Esophagus squamous epithelium (tissue), 5 donors: ENCODE measurements at regions not wholly inside any gene's neighbourhood (a gene's known extent, or its start where the extent isn't known, plus 50 kb on each side); places are given as distances from the start of the nearest gene placed in this dataset.
A peak's percentile ranks its signal among the peaks of the same experiment; 100 is the strongest.
"Not testable (repeated sequence)": the region's sequence is repeated elsewhere in the genome, so short reads cannot be mapped to it uniquely, and the experiment has no call there.

Source experiments
- DNase-seq: peaks from one replicate; lab custom pipeline; 2025; lab: John Stamatoyannopoulos, UW
- H3K27ac ChIP-seq, 4 donors: fragments of 200-600 bp; sonication (generic); one replicate each; pipeline ENCODE4 v1.5.1; 2016 to 2019; ENCODE audit warnings: mild to moderate bottlenecking in 1 of 4
- H3K27me3 ChIP-seq, 4 donors: fragments of 200-600 bp; sonication (generic); 1 replicate in 3 of 4; 2 replicates in 1 of 4; pipeline versions ENCODE4 v1.5.1 to v1.6.0; 2017 to 2021; ENCODE audit warnings: antibody characterized with exemption in 1 of 4
- H3K36me3 ChIP-seq, 3 donors: fragments of 200-600 bp; sonication (generic); one replicate each; pipeline ENCODE4 v1.5.1; 2016 to 2019
- H3K4me1 ChIP-seq, 3 donors: fragments of 200-600 bp; sonication (generic); one replicate each; pipeline ENCODE4 v1.5.1; 2017 to 2019
- H3K4me3 ChIP-seq, 4 donors: fragments of 200-600 bp; sonication (generic); 1 replicate in 3 of 4; 2 replicates in 1 of 4; pipeline ENCODE4 v1.5.1; 2016 to 2019; ENCODE audit warnings: mild to moderate bottlenecking in 2 of 4, moderate library complexity in 1 of 4
- H3K9me3 ChIP-seq, 3 donors: fragments of 200-600 bp; sonication (generic); one replicate each; pipeline ENCODE4 v1.5.1; 2016 to 2019
- POLR2A ChIP-seq, 4 donors: fragments of 450-650 bp; IDR thresholded peaks; one replicate each; pipeline ENCODE4 v1.6.1; 2017; ENCODE audit warnings: antibody characterized with exemption in 4 of 4, mild to moderate bottlenecking in 4 of 4, moderate library complexity in 3 of 4
- WGBS, 2 donors: methylation state at CpG; one replicate each; pipeline ENCODE4 v1.1.5; 2018; 5-methylcytosine and 5-hydroxymethylcytosine counted together
- intact Hi-C: fragments of 100-400 bp; cut with DNase I; formaldehyde crosslinking; loops from one replicate; pipeline ENCODE4 v1.15.0; 2022
- TF ChIP-seq, protein P1 (sequence below), 6 experiments: fragments of 450-650 bp in 4 of 6; fragments of 200-600 bp in 2 of 6; sonication (generic) in 2 of 6; IDR thresholded peaks; one replicate each; pipeline ENCODE4 v1.5.1; 2016 to 2019; ENCODE audit warnings: antibody characterized with exemption in 6 of 6, mild to moderate bottlenecking in 4 of 6, moderate library complexity in 4 of 6
- donor health status: DM: yes; HTN: yes; CAD: no.

DNA sequence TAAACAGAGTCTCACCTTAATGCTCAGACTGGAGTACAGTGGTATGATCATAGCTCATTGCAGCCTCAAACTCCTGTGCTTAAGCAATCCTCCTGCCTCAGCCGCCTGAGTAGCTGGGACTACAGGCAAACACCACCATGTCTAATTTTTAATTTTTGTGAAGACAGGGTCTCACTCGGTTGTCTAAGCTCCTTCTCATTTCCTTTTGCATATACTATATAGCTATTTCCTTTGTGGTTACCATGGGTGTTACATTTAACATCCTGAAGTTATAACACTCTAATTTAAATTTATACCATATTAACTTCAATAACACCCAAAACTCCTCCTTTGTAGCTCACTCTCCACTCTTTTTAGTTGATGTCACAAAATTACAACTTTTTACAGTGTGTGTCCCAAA, 114.3 kb downstream of the DCK start:
- no peak overlapping the region for H3K27ac ChIP-seq
- DNase-seq = no peak
- no peak for TF ChIP-seq POLR2A (IDR thresholded peaks at IDR 0.05)
- TF ChIP-seq, protein P1, sequence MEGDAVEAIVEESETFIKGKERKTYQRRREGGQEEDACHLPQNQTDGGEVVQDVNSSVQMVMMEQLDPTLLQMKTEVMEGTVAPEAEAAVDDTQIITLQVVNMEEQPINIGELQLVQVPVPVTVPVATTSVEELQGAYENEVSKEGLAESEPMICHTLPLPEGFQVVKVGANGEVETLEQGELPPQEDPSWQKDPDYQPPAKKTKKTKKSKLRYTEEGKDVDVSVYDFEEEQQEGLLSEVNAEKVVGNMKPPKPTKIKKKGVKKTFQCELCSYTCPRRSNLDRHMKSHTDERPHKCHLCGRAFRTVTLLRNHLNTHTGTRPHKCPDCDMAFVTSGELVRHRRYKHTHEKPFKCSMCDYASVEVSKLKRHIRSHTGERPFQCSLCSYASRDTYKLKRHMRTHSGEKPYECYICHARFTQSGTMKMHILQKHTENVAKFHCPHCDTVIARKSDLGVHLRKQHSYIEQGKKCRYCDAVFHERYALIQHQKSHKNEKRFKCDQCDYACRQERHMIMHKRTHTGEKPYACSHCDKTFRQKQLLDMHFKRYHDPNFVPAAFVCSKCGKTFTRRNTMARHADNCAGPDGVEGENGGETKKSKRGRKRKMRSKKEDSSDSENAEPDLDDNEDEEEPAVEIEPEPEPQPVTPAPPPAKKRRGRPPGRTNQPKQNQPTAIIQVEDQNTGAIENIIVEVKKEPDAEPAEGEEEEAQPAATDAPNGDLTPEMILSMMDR (IDR thresholded peaks at IDR 0.05) = no peak
- no peaks in the 10 kb centered on the region for H3K4me1 ChIP-seq
- WGBS, 2 donors = 41 to 75% methylated on average over 2 of the region's 2 CpGs
- no peaks in the 10 kb centered on the region for H3K9me3 ChIP-seq
- H3K4me3 ChIP-seq = no peak overlapping the region
- H3K36me3 ChIP-seq = no peaks in the 10 kb centered on the region
- intact Hi-C loops = no loop called here
- H3K27me3 ChIP-seq = no peaks in the 10 kb centered on the region

DNA sequence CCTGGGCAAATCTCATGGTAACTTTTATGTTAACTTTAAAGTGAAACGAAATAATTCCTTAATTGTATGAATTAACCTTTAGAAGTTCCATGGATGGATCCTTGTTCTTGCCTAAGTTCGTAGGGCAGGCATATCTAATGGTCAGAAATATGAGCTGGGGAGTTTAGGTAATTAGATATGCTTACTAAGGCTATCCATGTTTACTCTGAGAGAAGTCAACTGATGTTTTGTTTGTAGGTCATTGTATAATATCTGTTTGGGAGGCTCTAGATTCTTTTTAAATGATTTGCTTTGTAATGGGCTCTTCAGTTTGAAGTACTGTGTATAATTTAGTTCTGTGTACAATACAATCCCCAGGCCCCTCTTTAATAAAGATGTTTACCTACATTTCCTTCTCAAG, 117.0 kb downstream of the DCK start:
- Histone ChIP-seq H3K4me1 (no peaks in the 10 kb centered on the region), H3K27ac (no peak overlapping the region), H3K9me3 (no peaks in the 10 kb centered on the region), H3K27me3 (no peaks in the 10 kb centered on the region), H3K4me3 (no peak overlapping the region), H3K36me3 (no peaks in the 10 kb centered on the region)
- TF ChIP-seq POLR2A (IDR thresholded peaks at IDR 0.05) = no peak
- TF ChIP-seq, protein P1 (IDR thresholded peaks at IDR 0.05) = no peak
- 48 to 65% methylated on average over 2 of the region's 2 CpGs for WGBS, 2 donors
- no peak for DNase-seq
- intact Hi-C loops = no loop called here

DNA sequence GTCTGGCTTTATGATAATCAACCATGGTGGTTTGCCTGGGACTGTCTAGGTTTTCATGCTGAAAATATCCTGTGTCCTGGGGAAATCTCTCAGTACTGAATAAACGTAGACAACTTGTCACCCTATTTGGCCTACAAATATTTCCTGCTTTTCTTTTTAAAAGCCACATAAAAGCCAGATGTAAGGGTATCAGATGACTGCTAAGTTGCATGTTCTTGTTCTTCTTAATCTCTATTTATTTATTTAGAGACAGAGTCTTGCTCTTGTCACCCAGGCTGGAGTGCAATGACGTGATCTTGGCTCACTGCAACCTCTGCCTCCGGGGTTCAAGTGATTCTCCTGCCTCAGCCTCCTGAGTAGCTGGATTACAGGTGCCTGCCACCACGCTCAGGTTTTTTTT, 117.7 kb downstream of the DCK start:
- WGBS, 2 donors = 55 to 59% methylated on average over 4 of the region's 4 CpGs
- H3K27ac ChIP-seq, H3K4me1 ChIP-seq, H3K27me3 ChIP-seq, H3K36me3 ChIP-seq, intact Hi-C loops, DNase-seq, H3K4me3 ChIP-seq, H3K9me3 ChIP-seq: not testable (repeated sequence)

DNA sequence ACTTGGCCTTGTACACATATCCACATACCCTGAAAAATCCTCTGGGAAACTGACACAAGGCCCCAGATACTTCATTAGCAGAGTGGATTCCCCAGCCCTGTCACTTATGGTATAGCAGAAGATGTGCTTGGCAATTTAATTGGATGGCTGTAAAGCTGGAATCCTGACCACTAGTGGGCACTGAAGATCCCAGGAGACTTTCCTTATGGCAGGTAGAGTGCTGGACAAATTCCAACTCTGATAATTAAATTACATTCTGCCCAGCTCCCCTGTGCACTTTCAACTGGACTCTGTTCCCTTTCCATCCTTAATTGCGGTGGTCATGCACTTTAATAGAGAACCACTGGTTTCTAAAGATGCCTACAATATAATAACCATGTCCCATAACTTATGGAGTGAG, 119.8 kb downstream of the DCK start:
- WGBS, 2 donors = 100% methylated on average over 1 of the region's 1 CpG
- intact Hi-C loops = no loop called here
- DNase-seq = no peak

DNA sequence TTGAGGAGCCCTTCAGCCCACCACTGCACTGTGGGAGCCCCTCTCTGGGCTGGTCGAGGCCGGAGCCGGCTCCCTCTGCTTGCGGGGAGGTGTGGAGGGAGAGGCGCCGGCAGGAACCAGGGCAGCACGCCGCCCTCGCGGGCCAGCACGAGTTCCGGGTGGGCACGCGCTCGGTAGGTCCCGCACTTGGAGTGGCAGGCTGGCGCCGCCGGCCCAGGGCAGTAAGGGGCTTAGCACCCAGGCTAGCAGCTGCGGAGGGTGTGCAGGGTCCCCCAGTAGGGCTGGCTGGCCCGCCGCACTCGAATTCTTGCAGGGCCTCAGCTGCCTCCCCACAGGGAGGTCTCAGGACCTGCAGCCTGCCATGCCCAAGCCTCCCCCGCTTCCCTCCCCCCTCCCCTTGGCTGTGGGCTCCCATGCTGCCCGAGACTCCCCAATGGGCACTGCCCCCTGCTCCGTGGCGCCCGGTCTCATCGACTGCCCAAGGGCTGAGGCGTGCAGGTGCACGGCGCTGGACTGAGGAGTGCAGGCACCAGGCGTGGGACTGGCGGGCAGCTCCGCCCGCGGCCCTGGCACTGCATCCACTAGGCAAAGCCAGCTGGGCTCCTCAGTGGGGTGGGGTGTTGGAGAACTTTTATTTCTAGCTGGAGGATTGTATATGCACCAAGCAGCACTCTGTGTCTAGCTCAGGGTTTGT, 127.5 kb downstream of the DCK start:
- H3K9me3 ChIP-seq = no peaks in the 10 kb centered on the region
- TF ChIP-seq, protein P1 (IDR thresholded peaks at IDR 0.05) = no peak
- no peak for TF ChIP-seq POLR2A (IDR thresholded peaks at IDR 0.05)
- H3K27me3 ChIP-seq = no peaks in the 10 kb centered on the region
- no CpG with 5 or more reads among the region's 37 CpGs for WGBS, 2 donors
- intact Hi-C loops = no loop called here
- H3K27ac ChIP-seq = no peak overlapping the region
- no peaks in the 10 kb centered on the region for H3K4me1 ChIP-seq
- H3K4me3 ChIP-seq = no peak overlapping the region
- DNase-seq = no peak
- H3K36me3 ChIP-seq = no peaks in the 10 kb centered on the region

More for the DNA sequence above, 119.8 kb downstream of the DCK start:
- no peak overlapping the region for H3K4me3 ChIP-seq
- H3K36me3 ChIP-seq = no peaks in the 10 kb centered on the region
- no peaks in the 10 kb centered on the region for H3K27me3 ChIP-seq
- no peak overlapping the region for H3K27ac ChIP-seq
- no peak for TF ChIP-seq POLR2A (IDR thresholded peaks at IDR 0.05)
- TF ChIP-seq, protein P1 (IDR thresholded peaks at IDR 0.05) = peak in 2 of 6 experiments; percentile 4 to 26
- H3K4me1 ChIP-seq = no peaks in the 10 kb centered on the region
- H3K9me3 ChIP-seq = no peaks in the 10 kb centered on the region

DNA sequence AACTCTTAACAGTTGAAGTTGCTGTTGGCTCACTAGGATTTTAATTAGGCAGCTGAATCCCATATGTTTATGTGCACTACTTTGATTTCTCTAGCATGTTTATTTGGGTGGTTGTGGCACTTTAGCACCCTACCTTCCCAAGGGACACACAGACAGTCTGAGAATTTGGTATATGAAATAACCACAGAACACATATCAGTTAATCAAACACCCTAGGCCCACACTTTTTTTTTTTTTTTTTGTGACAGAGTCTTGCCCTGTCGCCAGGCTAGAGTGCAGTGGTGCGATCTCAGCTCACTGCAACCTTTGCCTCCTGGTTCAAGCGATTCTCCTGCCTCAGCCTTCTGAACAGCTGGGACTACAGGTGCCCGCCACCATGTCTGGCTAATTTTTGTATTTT, 130.5 kb downstream of the DCK start:
- intact Hi-C loops = no loop called here
- Histone ChIP-seq H3K27ac (no peak overlapping the region), H3K36me3 (no peaks in the 10 kb centered on the region), H3K4me3 (no peak overlapping the region), H3K4me1 (no peaks in the 10 kb centered on the region), H3K9me3 (no peaks in the 10 kb centered on the region), H3K27me3 (no peaks in the 10 kb centered on the region)
- 85 to 86% methylated on average over 4 of the region's 4 CpGs for WGBS, 2 donors
- DNase-seq = no peak
- TF ChIP-seq, protein P1 (IDR thresholded peaks at IDR 0.05) = no peak
- TF ChIP-seq POLR2A (IDR thresholded peaks at IDR 0.05) = no peak
